ENCODE measurements at regions not wholly inside any gene's neighbourhood (a gene's known extent, or its start where the extent isn't known, plus 50 kb on each side); places are given as distances from the start of the nearest gene placed in this dataset.
A peak's percentile ranks its signal among the peaks of the same experiment; 100 is the strongest.

DNA sequence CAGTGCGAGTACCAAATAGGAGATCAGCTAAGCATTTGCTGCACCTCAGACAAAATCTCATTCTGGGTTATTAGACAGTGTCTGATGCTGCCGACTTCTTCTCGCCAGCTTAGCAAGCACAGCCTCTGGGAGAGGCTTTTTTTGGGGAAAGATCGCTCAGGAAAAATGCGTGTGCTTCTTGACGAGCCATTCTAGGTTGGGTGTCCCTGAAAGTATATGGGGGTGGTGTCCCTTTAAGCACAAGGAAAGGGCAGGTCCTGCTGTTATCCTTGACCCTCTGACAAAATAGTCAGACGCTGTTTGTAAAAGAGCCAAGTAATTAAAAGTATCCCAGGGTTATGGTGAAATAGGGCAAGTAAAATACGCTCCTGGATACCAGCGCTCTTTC, 540.1 kb upstream of the FZD8 start:
- Histone ChIP-seq H3K9me3 (no peaks in the 10 kb centered on the region), H3K4me3 (peak overlapping the region; percentile 40 to 49), H3K27me3 (no peaks in the 10 kb centered on the region), H3K36me3 (no peaks in the 10 kb centered on the region), H3K27ac (peak overlapping the region; percentile 43 to 46), H3K4me1 (peaks cover 0 to 14% of the 10 kb centered on the region in 2 donors)
- intact Hi-C loops (cut with DNase I), result no loop called here
- TF ChIP-seq, protein P1, sequence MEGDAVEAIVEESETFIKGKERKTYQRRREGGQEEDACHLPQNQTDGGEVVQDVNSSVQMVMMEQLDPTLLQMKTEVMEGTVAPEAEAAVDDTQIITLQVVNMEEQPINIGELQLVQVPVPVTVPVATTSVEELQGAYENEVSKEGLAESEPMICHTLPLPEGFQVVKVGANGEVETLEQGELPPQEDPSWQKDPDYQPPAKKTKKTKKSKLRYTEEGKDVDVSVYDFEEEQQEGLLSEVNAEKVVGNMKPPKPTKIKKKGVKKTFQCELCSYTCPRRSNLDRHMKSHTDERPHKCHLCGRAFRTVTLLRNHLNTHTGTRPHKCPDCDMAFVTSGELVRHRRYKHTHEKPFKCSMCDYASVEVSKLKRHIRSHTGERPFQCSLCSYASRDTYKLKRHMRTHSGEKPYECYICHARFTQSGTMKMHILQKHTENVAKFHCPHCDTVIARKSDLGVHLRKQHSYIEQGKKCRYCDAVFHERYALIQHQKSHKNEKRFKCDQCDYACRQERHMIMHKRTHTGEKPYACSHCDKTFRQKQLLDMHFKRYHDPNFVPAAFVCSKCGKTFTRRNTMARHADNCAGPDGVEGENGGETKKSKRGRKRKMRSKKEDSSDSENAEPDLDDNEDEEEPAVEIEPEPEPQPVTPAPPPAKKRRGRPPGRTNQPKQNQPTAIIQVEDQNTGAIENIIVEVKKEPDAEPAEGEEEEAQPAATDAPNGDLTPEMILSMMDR (IDR thresholded peaks at IDR 0.05), result no peak
- DNase-seq (ENCODE audit: low spot score in 2 of 2), result no peak

DNA sequence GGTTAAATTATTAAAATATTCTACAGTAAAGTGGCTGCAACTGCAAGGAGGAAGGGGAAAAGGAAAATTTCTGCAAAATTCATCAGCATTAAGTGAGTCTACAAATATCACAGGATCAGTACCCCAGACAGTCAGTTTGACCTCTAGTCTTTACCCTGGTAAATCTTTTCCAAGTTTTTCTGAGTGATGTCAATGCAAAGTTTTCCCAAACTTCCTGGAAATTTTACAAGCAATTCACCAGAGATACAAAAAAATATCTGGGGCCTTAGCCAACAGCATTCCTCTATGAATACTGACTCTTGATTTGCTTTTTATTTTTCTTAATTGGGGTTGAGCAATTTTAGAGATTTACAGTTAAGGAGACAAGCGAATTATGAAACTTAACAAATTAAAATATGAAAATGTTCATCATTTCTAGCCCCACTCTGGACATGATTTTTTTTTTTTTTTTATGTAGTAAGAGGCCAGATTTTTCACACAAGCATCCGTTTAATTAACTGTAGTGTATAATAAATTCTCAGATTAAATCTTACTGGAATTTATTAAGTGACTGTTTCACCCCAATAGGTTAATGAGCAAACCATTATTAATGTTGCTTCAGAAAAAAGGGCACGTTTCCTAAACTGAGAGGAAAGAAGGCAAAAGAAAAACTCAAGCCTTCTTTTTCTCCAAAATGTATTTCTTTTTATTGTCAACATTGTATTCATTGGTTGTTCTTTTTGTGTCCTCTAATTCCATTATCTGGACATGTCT, 539.5 kb upstream of the FZD8 start:
- peaks cover 0 to 14% of the 10 kb centered on the region in 2 donors for H3K4me1 ChIP-seq
- H3K4me3 ChIP-seq, result peak overlapping the region; percentile 40 to 49
- DNase-seq (ENCODE audit: low spot score in 2 of 2), result no peak
- peak overlapping the region; percentile 43 to 46 for H3K27ac ChIP-seq
- intact Hi-C loops (cut with DNase I), result no loop called here
- no peaks in the 10 kb centered on the region for H3K36me3 ChIP-seq
- no peaks in the 10 kb centered on the region for H3K9me3 ChIP-seq
- TF ChIP-seq, protein P1 (IDR thresholded peaks at IDR 0.05), result no peak
- H3K27me3 ChIP-seq, result no peaks in the 10 kb centered on the region

DNA sequence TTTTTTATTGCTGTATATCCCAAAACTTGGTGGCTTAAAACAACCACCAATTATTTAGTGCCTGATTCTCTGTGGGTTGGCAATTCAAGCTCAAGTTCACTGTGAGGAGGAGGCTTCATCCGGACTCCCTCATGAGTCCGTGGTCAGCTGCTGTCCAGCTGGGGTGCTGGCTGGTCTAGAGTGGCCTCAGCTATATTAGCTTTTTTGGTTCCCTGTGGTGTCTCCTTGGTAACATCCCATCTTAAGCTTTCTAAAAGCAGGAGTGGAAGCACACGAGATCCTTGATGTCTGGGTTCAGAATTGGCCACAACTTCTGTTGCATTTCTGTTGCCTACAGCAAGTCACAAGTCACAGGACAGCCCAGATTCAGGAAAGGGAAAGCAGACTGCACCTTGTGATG, 536.5 kb upstream of the FZD8 start:
- H3K36me3 ChIP-seq, result no peaks in the 10 kb centered on the region
- TF ChIP-seq, protein P1 (IDR thresholded peaks at IDR 0.05), result no peak
- H3K27me3 ChIP-seq, result no peaks in the 10 kb centered on the region
- no peak overlapping the region for H3K27ac ChIP-seq
- no peaks in the 10 kb centered on the region for H3K9me3 ChIP-seq
- intact Hi-C loops (cut with DNase I), result no loop called here
- H3K4me1 ChIP-seq, result peaks cover 0 to 15% of the 10 kb centered on the region in 2 donors
- no peak for DNase-seq (ENCODE audit: low spot score in 2 of 2)
- no peak overlapping the region for H3K4me3 ChIP-seq

DNA sequence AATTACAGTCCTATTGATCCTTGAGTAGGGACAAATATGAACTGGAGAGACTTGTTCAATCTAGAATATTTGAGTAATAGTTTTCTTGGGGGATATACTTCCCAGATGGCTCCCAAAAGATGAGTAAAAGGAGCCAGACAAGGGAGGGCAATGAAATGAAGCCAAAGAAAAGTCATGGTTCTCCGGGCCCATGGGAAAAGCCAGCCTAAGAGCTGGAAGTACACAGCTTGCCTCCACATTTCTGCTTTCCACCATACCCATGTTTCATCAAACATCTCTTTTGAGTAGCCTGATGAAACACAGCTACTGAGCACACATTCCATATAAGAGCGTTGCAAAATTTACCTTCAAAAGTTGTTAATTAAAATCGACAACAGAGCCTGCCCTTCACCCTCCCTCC, 535.0 kb upstream of the FZD8 start:
- TF ChIP-seq, protein P1 (IDR thresholded peaks at IDR 0.05), result no peak
- DNase-seq (ENCODE audit: low spot score in 2 of 2), result no peak
- Histone ChIP-seq H3K4me3 (no peak overlapping the region), H3K36me3 (no peaks in the 10 kb centered on the region), H3K27ac (no peak overlapping the region), H3K4me1 (peaks cover 0 to 19% of the 10 kb centered on the region in 2 donors), H3K9me3 (no peaks in the 10 kb centered on the region), H3K27me3 (no peaks in the 10 kb centered on the region)
- intact Hi-C loops (cut with DNase I), result no loop called here

DNA sequence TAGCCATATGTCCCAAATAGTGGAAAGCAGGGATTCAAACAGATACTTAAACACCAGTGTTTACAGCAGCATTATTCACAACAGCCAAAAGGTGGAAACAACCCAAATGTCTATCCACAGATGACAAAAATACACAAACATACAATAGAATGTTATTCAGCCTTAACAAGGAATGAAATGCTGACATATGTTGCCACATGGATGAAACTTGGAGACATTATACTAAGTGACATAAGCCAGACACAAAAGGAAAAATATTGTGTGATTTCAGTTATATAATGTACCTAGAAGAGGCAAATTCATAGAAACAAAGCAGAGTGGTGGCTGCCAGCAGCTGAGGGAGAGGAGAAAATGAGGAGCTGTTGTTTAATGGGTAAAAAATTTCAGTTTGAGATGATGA, 533.9 kb upstream of the FZD8 start:
- H3K9me3 ChIP-seq, result no peaks in the 10 kb centered on the region
- no peak overlapping the region for H3K27ac ChIP-seq
- intact Hi-C loops (cut with DNase I), result no loop called here
- H3K4me3 ChIP-seq, result no peak overlapping the region
- TF ChIP-seq, protein P1 (IDR thresholded peaks at IDR 0.05), result no peak
- H3K36me3 ChIP-seq, result no peaks in the 10 kb centered on the region
- DNase-seq (ENCODE audit: low spot score in 2 of 2), result no peak
- H3K4me1 ChIP-seq, result peaks cover 0 to 17% of the 10 kb centered on the region in 2 donors
- H3K27me3 ChIP-seq, result no peaks in the 10 kb centered on the region

Measured in ascending aorta (tissue), 2 donors.